ENCODE measurements at regions not wholly inside any gene's neighbourhood (a gene's known extent, or its start where the extent isn't known, plus 50 kb on each side); places are given as distances from the start of the nearest gene placed in this dataset.

DNA sequence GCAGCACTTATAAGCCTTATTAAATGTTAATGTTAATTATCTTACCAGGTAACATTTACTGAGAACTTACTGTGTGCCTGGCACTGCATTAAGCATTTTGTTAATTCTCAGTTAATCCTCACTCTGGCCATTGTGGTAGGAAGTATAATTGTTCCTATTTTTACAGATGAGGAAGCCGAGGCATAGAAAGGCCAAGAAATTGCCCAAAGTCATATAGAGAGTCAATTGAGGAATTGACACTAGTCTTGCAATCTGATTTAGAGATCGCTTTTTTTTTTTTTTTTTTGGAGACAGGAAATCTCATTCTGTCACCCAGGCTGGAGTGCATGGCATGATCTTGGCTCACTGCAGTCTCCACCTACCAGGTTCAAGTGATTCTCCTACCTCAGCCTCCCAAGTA lies 132.6 kb upstream of the PROK2 start:
- H3K27me3 ChIP-seq (ENCODE audit: insufficient read depth, low read length, poor library complexity), result no peaks in the 10 kb centered on the region
- H2BK120ac ChIP-seq (ENCODE audit: low read depth, low read length), result no peak overlapping the region
- no CpG with 5 or more reads among the region's 2 CpGs for WGBS (ENCODE audit: extremely low coverage, insufficient coverage, low lambda C conversion rate)
- no peak overlapping the region for H3K4ac ChIP-seq (ENCODE audit: low read depth, low read length)
- no peaks in the 10 kb centered on the region for H3K79me1 ChIP-seq (ENCODE audit: low read length)
- no peak overlapping the region for H3K56ac ChIP-seq (ENCODE audit: low read length)
- no peak overlapping the region for H3K4me2 ChIP-seq (ENCODE audit: low read length)
- no peak overlapping the region for H3K4me3 ChIP-seq (ENCODE audit: low read length)
- H4K5ac ChIP-seq (ENCODE audit: low read length), result no peak overlapping the region
- no peak for DNase-seq
- H2BK5ac ChIP-seq (ENCODE audit: low read length), result no peak overlapping the region
- H3K23ac ChIP-seq (ENCODE audit: low read length), result no peak overlapping the region
- no peak overlapping the region for H4K8ac ChIP-seq (ENCODE audit: low read depth, low read length)
- H2BK15ac ChIP-seq (replicated peaks; ENCODE audit: low read depth), result no peak overlapping the region
- H3K9ac ChIP-seq (ENCODE audit: low read length), result no peak overlapping the region
- no peak overlapping the region for H3K18ac ChIP-seq (ENCODE audit: low read length)
- H2AK5ac ChIP-seq (ENCODE audit: low read length), result no peak overlapping the region
- no peaks in the 10 kb centered on the region for H3K4me1 ChIP-seq (ENCODE audit: control insufficient read depth, low read depth, low read length)
- no peaks in the 10 kb centered on the region for H3K79me2 ChIP-seq (ENCODE audit: control insufficient read depth, insufficient read depth, low read length)
- no peaks in the 10 kb centered on the region for H3K36me3 ChIP-seq (ENCODE audit: control insufficient read depth, insufficient read depth, low read length)
- H3K27ac ChIP-seq (ENCODE audit: low read depth, low read length), result no peak overlapping the region

DNA sequence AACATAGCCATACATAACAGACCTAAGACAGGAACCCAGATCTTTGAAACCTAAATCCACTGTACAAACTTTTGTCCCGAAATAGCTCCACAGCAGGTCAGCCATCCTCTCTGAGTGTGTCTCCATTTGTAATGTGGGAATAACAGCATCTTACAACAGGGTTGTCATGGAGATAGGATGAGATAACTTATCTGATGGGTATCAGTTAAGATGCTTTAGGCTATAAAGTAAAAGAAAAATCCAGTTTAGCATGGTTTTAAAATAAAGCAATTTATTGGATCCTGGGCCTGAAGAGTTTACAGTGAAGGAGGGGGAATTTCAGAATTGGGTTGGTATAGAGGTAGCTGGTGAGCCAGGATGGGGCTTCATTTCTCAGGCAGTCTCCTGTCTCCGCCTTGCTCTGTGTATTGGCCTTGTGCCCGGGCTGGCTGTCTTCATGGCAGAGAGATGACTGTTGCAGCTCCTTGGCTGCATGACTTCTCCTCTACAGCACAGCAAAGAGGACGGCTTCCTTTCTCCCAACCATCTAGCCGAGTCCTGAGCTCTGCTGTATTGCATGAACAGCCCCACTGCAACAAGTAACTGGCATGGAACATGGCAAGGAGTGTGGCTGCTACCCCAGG lies 131.9 kb upstream of the PROK2 start:
- H2AK5ac ChIP-seq (ENCODE audit: low read length), result no peak overlapping the region
- no peak overlapping the region for H2BK120ac ChIP-seq (ENCODE audit: low read depth, low read length)
- H3K4me2 ChIP-seq (ENCODE audit: low read length), result no peak overlapping the region
- no peak for DNase-seq
- no peak overlapping the region for H2BK15ac ChIP-seq (replicated peaks; ENCODE audit: low read depth)
- no peak overlapping the region for H4K5ac ChIP-seq (ENCODE audit: low read length)
- H3K56ac ChIP-seq (ENCODE audit: low read length), result no peak overlapping the region
- H3K4me1 ChIP-seq (ENCODE audit: control insufficient read depth, low read depth, low read length), result no peaks in the 10 kb centered on the region
- H3K4ac ChIP-seq (ENCODE audit: low read depth, low read length), result no peak overlapping the region
- no peaks in the 10 kb centered on the region for H3K36me3 ChIP-seq (ENCODE audit: control insufficient read depth, insufficient read depth, low read length)
- H3K27me3 ChIP-seq (ENCODE audit: insufficient read depth, low read length, poor library complexity), result no peaks in the 10 kb centered on the region
- H4K8ac ChIP-seq (ENCODE audit: low read depth, low read length), result no peak overlapping the region
- no peaks in the 10 kb centered on the region for H3K79me2 ChIP-seq (ENCODE audit: control insufficient read depth, insufficient read depth, low read length)
- H3K79me1 ChIP-seq (ENCODE audit: low read length), result no peaks in the 10 kb centered on the region
- no peak overlapping the region for H3K23ac ChIP-seq (ENCODE audit: low read length)
- WGBS (ENCODE audit: extremely low coverage, insufficient coverage, low lambda C conversion rate), result no CpG with 5 or more reads among the region's 5 CpGs
- H3K9ac ChIP-seq (ENCODE audit: low read length), result no peak overlapping the region
- no peak overlapping the region for H3K27ac ChIP-seq (ENCODE audit: low read depth, low read length)
- H3K4me3 ChIP-seq (ENCODE audit: low read length), result no peak overlapping the region
- no peak overlapping the region for H3K18ac ChIP-seq (ENCODE audit: low read length)
- no peak overlapping the region for H2BK5ac ChIP-seq (ENCODE audit: low read length)

DNA sequence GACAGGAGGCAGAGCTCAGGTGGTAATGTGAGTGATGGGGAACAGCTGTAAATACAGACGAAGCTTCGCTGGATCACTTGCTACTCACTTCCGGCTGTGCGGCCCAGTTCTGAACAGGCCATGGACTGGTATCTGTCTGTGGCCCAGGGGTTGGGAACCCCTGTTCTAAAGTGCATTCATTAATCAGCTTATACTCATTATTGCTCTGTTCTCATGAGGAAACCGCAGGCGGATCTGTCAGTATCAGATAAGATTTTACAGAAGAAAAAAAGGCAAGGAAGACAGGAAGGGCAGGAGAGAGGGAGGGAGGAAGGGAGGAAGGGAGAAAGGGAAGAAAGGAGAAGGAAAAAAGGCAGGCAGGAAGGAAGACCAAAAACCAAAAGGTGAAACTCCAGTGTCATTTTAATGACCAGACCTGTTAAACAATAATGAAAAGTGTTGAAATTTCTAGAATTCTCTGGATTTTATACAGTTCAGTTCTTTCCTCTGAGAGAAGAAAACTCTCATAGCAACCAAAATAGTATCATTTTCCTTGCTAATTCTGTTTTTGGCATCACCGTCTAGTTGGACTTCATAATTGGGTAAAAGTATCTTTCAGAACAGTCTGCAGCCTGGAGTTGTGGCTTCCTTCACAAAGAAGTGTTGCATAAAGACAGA lies 128.0 kb upstream of the PROK2 start:
- no peaks in the 10 kb centered on the region for H3K27me3 ChIP-seq (ENCODE audit: insufficient read depth, low read length, poor library complexity)
- H3K4me1 ChIP-seq (ENCODE audit: control insufficient read depth, low read depth, low read length), result no peaks in the 10 kb centered on the region
- H3K27ac ChIP-seq (ENCODE audit: low read depth, low read length), result no peak overlapping the region
- H3K9ac ChIP-seq (ENCODE audit: low read length), result no peak overlapping the region
- no peak overlapping the region for H2AK5ac ChIP-seq (ENCODE audit: low read length)
- no peaks in the 10 kb centered on the region for H3K36me3 ChIP-seq (ENCODE audit: control insufficient read depth, insufficient read depth, low read length)
- no CpG with 5 or more reads among the region's 7 CpGs for WGBS (ENCODE audit: extremely low coverage, insufficient coverage, low lambda C conversion rate)
- H3K56ac ChIP-seq (ENCODE audit: low read length), result no peak overlapping the region
- H3K4ac ChIP-seq (ENCODE audit: low read depth, low read length), result no peak overlapping the region
- H2BK15ac ChIP-seq (replicated peaks; ENCODE audit: low read depth), result no peak overlapping the region
- H4K5ac ChIP-seq (ENCODE audit: low read length), result no peak overlapping the region
- no peak overlapping the region for H4K8ac ChIP-seq (ENCODE audit: low read depth, low read length)
- no peak overlapping the region for H3K23ac ChIP-seq (ENCODE audit: low read length)
- H3K4me2 ChIP-seq (ENCODE audit: low read length), result no peak overlapping the region
- H2BK120ac ChIP-seq (ENCODE audit: low read depth, low read length), result no peak overlapping the region
- no peaks in the 10 kb centered on the region for H3K79me1 ChIP-seq (ENCODE audit: low read length)
- DNase-seq, result no peak
- no peaks in the 10 kb centered on the region for H3K79me2 ChIP-seq (ENCODE audit: control insufficient read depth, insufficient read depth, low read length)
- no peak overlapping the region for H3K4me3 ChIP-seq (ENCODE audit: low read length)
- no peak overlapping the region for H3K18ac ChIP-seq (ENCODE audit: low read length)
- no peak overlapping the region for H2BK5ac ChIP-seq (ENCODE audit: low read length)

DNA sequence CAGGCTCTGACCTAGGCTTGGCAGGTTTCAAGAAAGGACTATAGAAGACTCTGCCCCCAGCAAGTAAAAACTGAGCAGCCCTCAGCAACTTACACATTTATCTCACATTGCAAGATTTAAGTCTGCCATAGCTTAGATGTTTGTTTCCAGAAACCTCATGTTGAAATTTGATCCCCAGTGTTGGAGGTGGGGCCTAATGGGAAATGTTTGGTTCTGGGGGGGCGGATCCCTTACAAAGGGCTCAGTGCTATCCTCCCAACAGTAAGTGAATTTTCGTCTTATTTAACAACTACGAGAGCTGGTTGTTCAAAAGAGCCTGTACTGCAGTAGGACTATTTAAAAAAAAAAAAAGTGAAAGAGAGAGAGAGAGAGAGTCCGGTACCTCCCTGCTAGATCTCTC lies 125.2 kb upstream of the PROK2 start:
- H3K23ac ChIP-seq (ENCODE audit: low read length), result no peak overlapping the region
- H3K4me2 ChIP-seq (ENCODE audit: low read length), result no peak overlapping the region
- no peaks in the 10 kb centered on the region for H3K79me1 ChIP-seq (ENCODE audit: low read length)
- no peaks in the 10 kb centered on the region for H3K27me3 ChIP-seq (ENCODE audit: insufficient read depth, low read length, poor library complexity)
- no peak for DNase-seq
- H3K9ac ChIP-seq (ENCODE audit: low read length), result no peak overlapping the region
- H3K56ac ChIP-seq (ENCODE audit: low read length), result no peak overlapping the region
- H2BK15ac ChIP-seq (replicated peaks; ENCODE audit: low read depth), result no peak overlapping the region
- H3K4me1 ChIP-seq (ENCODE audit: control insufficient read depth, low read depth, low read length), result no peaks in the 10 kb centered on the region
- no peaks in the 10 kb centered on the region for H3K79me2 ChIP-seq (ENCODE audit: control insufficient read depth, insufficient read depth, low read length)
- no peak overlapping the region for H4K5ac ChIP-seq (ENCODE audit: low read length)
- H3K4ac ChIP-seq (ENCODE audit: low read depth, low read length), result no peak overlapping the region
- no peaks in the 10 kb centered on the region for H3K36me3 ChIP-seq (ENCODE audit: control insufficient read depth, insufficient read depth, low read length)
- H2BK5ac ChIP-seq (ENCODE audit: low read length), result no peak overlapping the region
- no peak overlapping the region for H3K27ac ChIP-seq (ENCODE audit: low read depth, low read length)
- H2AK5ac ChIP-seq (ENCODE audit: low read length), result no peak overlapping the region
- WGBS (ENCODE audit: extremely low coverage, insufficient coverage, low lambda C conversion rate), result no CpG with 5 or more reads among the region's 4 CpGs
- no peak overlapping the region for H3K18ac ChIP-seq (ENCODE audit: low read length)
- no peak overlapping the region for H4K8ac ChIP-seq (ENCODE audit: low read depth, low read length)
- H3K4me3 ChIP-seq (ENCODE audit: low read length), result no peak overlapping the region
- no peak overlapping the region for H2BK120ac ChIP-seq (ENCODE audit: low read depth, low read length)

DNA sequence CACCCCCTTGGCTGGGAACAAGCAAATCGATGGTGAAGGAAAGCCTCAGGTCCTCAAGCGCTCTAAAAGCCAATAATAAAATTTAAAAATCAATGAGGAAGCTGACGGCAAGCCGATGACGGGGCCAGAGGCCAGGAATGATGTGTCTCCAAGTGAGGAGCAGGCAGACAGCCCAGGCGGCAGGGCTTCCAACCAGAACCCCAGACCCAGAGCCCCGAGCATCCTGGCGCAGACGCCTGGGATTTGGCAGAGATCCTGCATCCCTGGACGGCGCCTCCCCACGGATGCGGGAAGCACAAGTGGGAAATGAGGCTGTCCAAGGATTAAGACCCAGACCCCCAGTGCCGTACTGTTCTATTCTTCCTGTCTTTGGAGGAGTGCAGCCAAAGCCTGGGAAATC lies 123.0 kb upstream of the PROK2 start:
- no CpG with 5 or more reads among the region's 14 CpGs for WGBS (ENCODE audit: extremely low coverage, insufficient coverage, low lambda C conversion rate)
- H3K56ac ChIP-seq (ENCODE audit: low read length), result no peak overlapping the region

DNA sequence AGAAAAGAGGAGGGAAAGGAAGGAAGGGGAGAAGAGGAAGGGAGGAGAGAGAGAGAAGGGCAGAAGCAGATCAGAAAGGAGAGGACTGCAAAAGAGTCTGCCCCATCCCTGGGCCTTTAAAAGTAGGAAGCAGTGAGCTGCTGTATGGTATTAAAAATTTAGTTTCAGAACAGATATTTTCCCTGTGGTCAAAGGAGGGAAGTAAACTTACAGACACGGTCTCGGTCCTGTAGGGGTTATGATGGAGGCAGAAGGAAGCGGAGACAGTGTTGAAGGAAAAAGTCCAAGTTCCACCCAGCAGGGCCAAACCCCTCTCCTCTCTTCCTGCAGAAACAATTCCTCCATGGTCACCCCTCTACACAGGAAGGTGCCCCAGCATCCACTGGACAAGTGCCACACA lies 122.0 kb upstream of the PROK2 start:
- Histone ChIP-seq H4K8ac (ENCODE audit: low read depth, low read length) (no peak overlapping the region), H3K4me3 (ENCODE audit: low read length) (no peak overlapping the region), H3K27me3 (ENCODE audit: insufficient read depth, low read length, poor library complexity) (no peaks in the 10 kb centered on the region), H2BK5ac (ENCODE audit: low read length) (no peak overlapping the region), H3K4me1 (ENCODE audit: control insufficient read depth, low read depth, low read length) (no peaks in the 10 kb centered on the region), H2BK120ac (ENCODE audit: low read depth, low read length) (no peak overlapping the region), H3K27ac (ENCODE audit: low read depth, low read length) (no peak overlapping the region), H3K4ac (ENCODE audit: low read depth, low read length) (no peak overlapping the region), H3K79me1 (ENCODE audit: low read length) (no peaks in the 10 kb centered on the region), H3K18ac (ENCODE audit: low read length) (no peak overlapping the region), H4K5ac (ENCODE audit: low read length) (no peak overlapping the region), H3K9ac (ENCODE audit: low read length) (no peak overlapping the region), H3K4me2 (ENCODE audit: low read length) (no peak overlapping the region), H3K56ac (ENCODE audit: low read length) (no peak overlapping the region), H2BK15ac (replicated peaks; ENCODE audit: low read depth) (no peak overlapping the region), H2AK5ac (ENCODE audit: low read length) (no peak overlapping the region), H3K79me2 (ENCODE audit: control insufficient read depth, insufficient read depth, low read length) (no peaks in the 10 kb centered on the region), H3K23ac (ENCODE audit: low read length) (no peak overlapping the region), H3K36me3 (ENCODE audit: control insufficient read depth, insufficient read depth, low read length) (no peaks in the 10 kb centered on the region)
- no CpG with 5 or more reads among the region's 3 CpGs for WGBS (ENCODE audit: extremely low coverage, insufficient coverage, low lambda C conversion rate)
- no peak for DNase-seq

More for the DNA sequence above, 123.0 kb upstream of the PROK2 start:
- Histone ChIP-seq H3K79me1 (ENCODE audit: low read length) (no peaks in the 10 kb centered on the region), H4K5ac (ENCODE audit: low read length) (no peak overlapping the region), H3K18ac (ENCODE audit: low read length) (no peak overlapping the region), H3K27ac (ENCODE audit: low read depth, low read length) (no peak overlapping the region), H4K8ac (ENCODE audit: low read depth, low read length) (no peak overlapping the region), H3K36me3 (ENCODE audit: control insufficient read depth, insufficient read depth, low read length) (no peaks in the 10 kb centered on the region), H3K27me3 (ENCODE audit: insufficient read depth, low read length, poor library complexity) (no peaks in the 10 kb centered on the region), H3K9ac (ENCODE audit: low read length) (no peak overlapping the region), H2AK5ac (ENCODE audit: low read length) (no peak overlapping the region), H3K4ac (ENCODE audit: low read depth, low read length) (no peak overlapping the region), H3K79me2 (ENCODE audit: control insufficient read depth, insufficient read depth, low read length) (no peaks in the 10 kb centered on the region), H2BK120ac (ENCODE audit: low read depth, low read length) (no peak overlapping the region), H3K23ac (ENCODE audit: low read length) (no peak overlapping the region), H3K4me1 (ENCODE audit: control insufficient read depth, low read depth, low read length) (no peaks in the 10 kb centered on the region), H2BK5ac (ENCODE audit: low read length) (no peak overlapping the region), H2BK15ac (replicated peaks; ENCODE audit: low read depth) (no peak overlapping the region), H3K4me2 (ENCODE audit: low read length) (no peak overlapping the region), H3K4me3 (ENCODE audit: low read length) (no peak overlapping the region)
- DNase-seq, result no peak

Data from mesendoderm (in vitro differentiated cells).